HUES48 (cell line): ENCODE measurements at regions not wholly inside any gene's neighbourhood (a gene's known extent, or its start where the extent isn't known, plus 50 kb on each side); places are given as distances from the start of the nearest gene placed in this dataset.
A peak's percentile ranks its signal among the peaks of the same experiment; 100 is the strongest.

Experiments used
- H3K27ac ChIP-seq: one replicate; pipeline ENCODE4 v1.7.0; 2013; ENCODE audit warnings: low read depth, low read length, inconsistent platforms
- H3K27me3 ChIP-seq: 2 replicates; pipeline ENCODE4 v1.6.1; 2013; ENCODE audit warnings: mild to moderate bottlenecking, low read length; ENCODE audit not compliant: control insufficient read depth, insufficient read depth
- H3K36me3 ChIP-seq: 2 replicates; pipeline ENCODE4 v1.6.1; 2013; ENCODE audit warnings: low read length; ENCODE audit not compliant: control insufficient read depth, insufficient read depth
- H3K4me1 ChIP-seq: 2 replicates; pipeline ENCODE4 v1.6.1; 2013; ENCODE audit warnings: mild to moderate bottlenecking, low read length; ENCODE audit not compliant: control insufficient read depth, insufficient read depth
- H3K4me3 ChIP-seq: 2 replicates; pipeline ENCODE4 v1.5.1; 2013; ENCODE audit warnings: mild to moderate bottlenecking, low read depth, low read length
- H3K9ac ChIP-seq: 2 replicates; pipeline ENCODE4 v1.6.1; 2013; ENCODE audit warnings: mild to moderate bottlenecking, low read depth, low read length, moderate library complexity
- H3K9me3 ChIP-seq: 2 replicates; pipeline ENCODE4 v1.6.1; 2013; ENCODE audit warnings: low read length; ENCODE audit not compliant: control insufficient read depth, insufficient read depth

GRCh38 chr15:69631978-69632377 is 179.4 kb downstream of the RPLP1 start:
- H3K27me3 ChIP-seq, result no peaks in the 10 kb centered on the region

GRCh38 chr15:69634860-69635259 is 182.2 kb downstream of the RPLP1 start:
- Histone ChIP-seq H3K27ac (no peak overlapping the region), H3K4me1 (no peaks in the 10 kb centered on the region), H3K4me3 (no peak overlapping the region), H3K9ac (no peak overlapping the region), H3K27me3 (no peaks in the 10 kb centered on the region), H3K9me3 (no peaks in the 10 kb centered on the region), H3K36me3 (no peaks in the 10 kb centered on the region)

More at GRCh38 chr15:69631978-69632377, 179.4 kb downstream of the RPLP1 start:
- H3K9ac ChIP-seq, result no peak overlapping the region
- no peak overlapping the region for H3K27ac ChIP-seq
- H3K36me3 ChIP-seq, result no peaks in the 10 kb centered on the region
- H3K4me1 ChIP-seq, result no peaks in the 10 kb centered on the region
- H3K4me3 ChIP-seq, result no peak overlapping the region
- no peaks in the 10 kb centered on the region for H3K9me3 ChIP-seq

- H3K9me3 ChIP-seq, result no peaks in the 10 kb centered on the region; the same call in 1 of the 2 replicates
- no peaks in the 10 kb centered on the region for H3K27me3 ChIP-seq
- H3K27ac ChIP-seq, result no peak overlapping the region
Measured at GRCh38 chr15:69636169-69636915, 183.7 kb downstream of the RPLP1 start.

GRCh38 chr15:69637818-69638217 is 185.2 kb downstream of the RPLP1 start:
- no peaks in the 10 kb centered on the region for H3K27me3 ChIP-seq
- H3K4me1 ChIP-seq, result no peaks in the 10 kb centered on the region
- H3K9ac ChIP-seq, result no peak overlapping the region
- H3K36me3 ChIP-seq, result no peaks in the 10 kb centered on the region
- no peaks in the 10 kb centered on the region; the same call in 1 of the 2 replicates for H3K9me3 ChIP-seq
- H3K4me3 ChIP-seq, result no peak overlapping the region
- no peak overlapping the region for H3K27ac ChIP-seq

More at GRCh38 chr15:69636169-69636915, 183.7 kb downstream of the RPLP1 start:
- Histone ChIP-seq H3K4me1 (no peaks in the 10 kb centered on the region), H3K9ac (no peak overlapping the region), H3K36me3 (no peaks in the 10 kb centered on the region), H3K4me3 (no peak overlapping the region)

GRCh38 chr15:69643476-69643875 is 190.9 kb downstream of the RPLP1 start:
- no peaks in the 10 kb centered on the region for H3K36me3 ChIP-seq
- H3K9me3 ChIP-seq, result no peaks in the 10 kb centered on the region; the same call in 1 of the 2 replicates
- H3K4me3 ChIP-seq, result no peak overlapping the region
- H3K9ac ChIP-seq, result no peak overlapping the region
- H3K27me3 ChIP-seq, result no peaks in the 10 kb centered on the region
- peaks cover 18% of the 10 kb centered on the region for H3K4me1 ChIP-seq
- no peak overlapping the region for H3K27ac ChIP-seq

- Histone ChIP-seq H3K9ac (no peak overlapping the region), H3K9me3 (no peaks in the 10 kb centered on the region; the same call in 1 of the 2 replicates), H3K27ac (no peak overlapping the region), H3K4me1 (peaks cover 23% of the 10 kb centered on the region), H3K36me3 (no peaks in the 10 kb centered on the region), H3K4me3 (no peak overlapping the region), H3K27me3 (no peaks in the 10 kb centered on the region)
Measured at GRCh38 chr15:69643971-69644370, 191.4 kb downstream of the RPLP1 start.

GRCh38 chr15:69644876-69645275 is 192.3 kb downstream of the RPLP1 start:
- Histone ChIP-seq H3K9me3 (no peaks in the 10 kb centered on the region; the same call in 1 of the 2 replicates), H3K36me3 (no peaks in the 10 kb centered on the region), H3K4me3 (no peak overlapping the region), H3K27me3 (no peaks in the 10 kb centered on the region), H3K27ac (no peak overlapping the region), H3K4me1 (peaks cover 30% of the 10 kb centered on the region), H3K9ac (no peak overlapping the region)

GRCh38 chr15:69647142-69647513 is 194.5 kb downstream of the RPLP1 start:
- Histone ChIP-seq H3K27ac (no peak overlapping the region), H3K4me3 (no peak overlapping the region), H3K9ac (no peak overlapping the region), H3K9me3 (no peaks in the 10 kb centered on the region), H3K27me3 (no peaks in the 10 kb centered on the region), H3K36me3 (no peaks in the 10 kb centered on the region), H3K4me1 (peaks cover 30% of the 10 kb centered on the region)

GRCh38 chr15:69648212-69648611 is 195.6 kb downstream of the RPLP1 start:
- H3K27ac ChIP-seq, result peak overlapping the region; percentile 5
- peaks cover 30% of the 10 kb centered on the region for H3K4me1 ChIP-seq
- no peak overlapping the region for H3K4me3 ChIP-seq
- H3K9me3 ChIP-seq, result no peaks in the 10 kb centered on the region
- no peaks in the 10 kb centered on the region for H3K36me3 ChIP-seq
- no peak overlapping the region for H3K9ac ChIP-seq
- H3K27me3 ChIP-seq, result no peaks in the 10 kb centered on the region

GRCh38 chr15:69648775-69649735 is 196.4 kb downstream of the RPLP1 start:
- Histone ChIP-seq H3K27me3 (no peaks in the 10 kb centered on the region), H3K4me3 (no peak overlapping the region)

GRCh38 chr15:69652293-69652692 is 199.7 kb downstream of the RPLP1 start:
- Histone ChIP-seq H3K4me3 (no peak overlapping the region), H3K27ac (no peak overlapping the region), H3K9ac (no peak overlapping the region), H3K36me3 (no peaks in the 10 kb centered on the region), H3K9me3 (no peaks in the 10 kb centered on the region), H3K4me1 (peaks cover 24% of the 10 kb centered on the region), H3K27me3 (no peaks in the 10 kb centered on the region)

More at GRCh38 chr15:69648775-69649735, 196.4 kb downstream of the RPLP1 start:
- Histone ChIP-seq H3K27ac (no peak overlapping the region), H3K9ac (no peak overlapping the region), H3K4me1 (peaks cover 30% of the 10 kb centered on the region), H3K9me3 (no peaks in the 10 kb centered on the region), H3K36me3 (no peaks in the 10 kb centered on the region)
